ENCODE measurements at regions not wholly inside any gene's neighbourhood (a gene's known extent, or its start where the extent isn't known, plus 50 kb on each side); places are given as distances from the start of the nearest gene placed in this dataset.

DNA sequence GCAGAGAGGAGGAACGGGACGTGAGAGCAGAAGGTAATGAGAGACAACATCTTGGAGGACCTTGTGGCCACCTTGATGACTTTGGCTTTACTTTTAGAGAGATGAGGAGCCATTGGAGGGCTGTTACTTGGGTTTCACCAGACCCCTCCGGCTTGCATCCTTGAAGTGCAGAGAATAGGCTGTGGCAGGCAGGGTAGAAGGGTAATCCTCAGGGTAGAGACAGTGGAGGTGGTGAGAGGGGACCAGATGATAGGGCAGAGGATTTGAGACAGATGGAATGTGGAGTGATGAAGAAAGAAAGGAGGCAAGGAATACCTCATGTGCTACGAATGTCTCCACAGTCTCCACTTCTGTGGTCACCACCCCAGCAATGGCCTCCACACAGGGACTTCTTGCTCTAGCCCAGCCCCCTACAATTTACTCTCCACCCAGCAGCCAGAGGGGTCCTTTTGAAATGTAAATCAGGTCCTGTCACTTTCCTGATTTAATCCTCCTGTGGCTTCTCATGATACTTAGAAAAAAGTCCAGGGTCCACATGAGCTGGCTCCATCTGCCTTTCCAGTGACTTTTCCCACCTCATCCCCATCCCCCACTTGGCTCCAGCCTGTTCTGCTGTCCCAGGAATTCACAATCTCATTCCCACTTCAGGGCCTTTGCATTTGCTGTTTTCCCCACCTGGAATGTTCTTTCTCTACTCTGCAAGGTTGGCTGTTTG lies 115.0 kb downstream of the PJA1 start:
- TF ChIP-seq MEF2A (IDR thresholded peaks at IDR 0.05; ENCODE audit: borderline replicate concordance, low read depth): no peak
- no peak for TF ChIP-seq TAF1 (IDR thresholded peaks at IDR 0.05; ENCODE audit: borderline replicate concordance, low read depth, low read length)
- TF ChIP-seq, protein P1, sequence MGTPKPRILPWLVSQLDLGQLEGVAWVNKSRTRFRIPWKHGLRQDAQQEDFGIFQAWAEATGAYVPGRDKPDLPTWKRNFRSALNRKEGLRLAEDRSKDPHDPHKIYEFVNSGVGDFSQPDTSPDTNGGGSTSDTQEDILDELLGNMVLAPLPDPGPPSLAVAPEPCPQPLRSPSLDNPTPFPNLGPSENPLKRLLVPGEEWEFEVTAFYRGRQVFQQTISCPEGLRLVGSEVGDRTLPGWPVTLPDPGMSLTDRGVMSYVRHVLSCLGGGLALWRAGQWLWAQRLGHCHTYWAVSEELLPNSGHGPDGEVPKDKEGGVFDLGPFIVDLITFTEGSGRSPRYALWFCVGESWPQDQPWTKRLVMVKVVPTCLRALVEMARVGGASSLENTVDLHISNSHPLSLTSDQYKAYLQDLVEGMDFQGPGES (IDR thresholded peaks at IDR 0.05; ENCODE audit: low read depth, low read length): no peak
- Histone ChIP-seq H2AFZ (ENCODE audit: low read depth) (no peak overlapping the region), H3K9me2 (no peaks in the 10 kb centered on the region), H3K79me2 (ENCODE audit: insufficient read depth) (no peaks in the 10 kb centered on the region), H3K27me3 (ENCODE audit: insufficient read depth) (peaks cover 21% of the 10 kb centered on the region; the same call in 1 of the 2 replicates), H3K4me3 (ENCODE audit: low read depth in 2 of 2, low read length in 1 of 2) (no peak overlapping the region), H4K20me1 (ENCODE audit: insufficient read depth) (no peaks in the 10 kb centered on the region), H3K4me1 (ENCODE audit: control insufficient read depth in 1 of 2, insufficient read depth in 2 of 2, low read depth in 1 of 2, low read length in 1 of 2) (no peaks in the 10 kb centered on the region), H3K4me2 (no peak overlapping the region), H3K9ac (no peak overlapping the region), H3K27ac (ENCODE audit: low read depth in 2 of 2, low read length in 1 of 2) (no peak overlapping the region), H3K9me3 (no peaks in the 10 kb centered on the region), H3K36me3 (replicated peaks in 1 of 2; ENCODE audit: control insufficient read depth in 1 of 2, insufficient read depth in 2 of 2, low read length in 1 of 2) (no peaks in the 10 kb centered on the region), H3F3A (replicated peaks; ENCODE audit: insufficient read depth) (no peaks in the 10 kb centered on the region)
- POLR2A ChIA-PET: no interaction called here
- CTCF ChIA-PET: no interaction called here
- 28% methylated on average over 4 of the region's 4 CpGs for WGBS (ENCODE audit: low lambda C conversion rate)
- DNase-seq: no peak

DNA sequence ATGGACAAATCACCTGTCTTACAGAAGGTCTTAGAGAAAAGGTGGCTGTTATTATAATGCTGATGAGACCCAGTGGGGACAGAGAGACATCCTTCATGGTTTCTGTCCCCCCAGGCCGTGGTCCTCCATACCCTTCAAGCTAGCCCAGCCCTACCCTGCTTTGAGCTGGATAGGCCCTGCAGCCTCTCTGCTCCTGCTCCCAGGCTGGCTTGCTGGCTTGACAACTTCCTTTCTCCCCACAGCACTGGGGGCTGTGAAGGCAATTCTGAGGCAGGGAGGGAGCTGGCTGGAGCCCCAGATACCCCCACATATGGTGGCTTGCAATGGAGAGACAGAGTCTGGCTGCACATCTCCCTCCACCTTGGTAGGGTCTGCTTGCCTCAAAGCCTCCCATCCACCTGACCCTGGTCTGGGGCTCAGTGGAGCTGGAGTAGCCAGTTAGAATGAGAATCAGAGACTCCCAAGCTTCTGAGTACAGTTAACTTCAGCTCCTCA lies 118.2 kb downstream of the PJA1 start:
- Histone ChIP-seq H3K79me2 (ENCODE audit: insufficient read depth) (no peaks in the 10 kb centered on the region), H3F3A (replicated peaks; ENCODE audit: insufficient read depth) (no peaks in the 10 kb centered on the region), H3K4me3 (ENCODE audit: low read depth in 2 of 2, low read length in 1 of 2) (no peak overlapping the region), H3K36me3 (replicated peaks in 1 of 2; ENCODE audit: control insufficient read depth in 1 of 2, insufficient read depth in 2 of 2, low read length in 1 of 2) (no peaks in the 10 kb centered on the region), H3K4me2 (no peak overlapping the region), H2AFZ (ENCODE audit: low read depth) (no peak overlapping the region), H4K20me1 (ENCODE audit: insufficient read depth) (no peaks in the 10 kb centered on the region), H3K4me1 (ENCODE audit: control insufficient read depth in 1 of 2, insufficient read depth in 2 of 2, low read depth in 1 of 2, low read length in 1 of 2) (no peaks in the 10 kb centered on the region), H3K9me2 (no peaks in the 10 kb centered on the region), H3K9me3 (no peaks in the 10 kb centered on the region), H3K27me3 (ENCODE audit: insufficient read depth) (peaks cover 21% of the 10 kb centered on the region; the same call in 1 of the 2 replicates), H3K27ac (ENCODE audit: low read depth in 2 of 2, low read length in 1 of 2) (no peak overlapping the region), H3K9ac (no peak overlapping the region)
- ChIA-PET POLR2A (no interaction called here), CTCF (no interaction called here)
- no peak for DNase-seq
- WGBS (ENCODE audit: low lambda C conversion rate): 9% methylated on average over 1 of the region's 1 CpG
- TF ChIP-seq, protein P1 (IDR thresholded peaks at IDR 0.05; ENCODE audit: low read depth, low read length): no peak
- TF ChIP-seq NRF1 (IDR thresholded peaks at IDR 0.05; ENCODE audit: low read depth, low read length) (no peak), TCF12 (IDR thresholded peaks at IDR 0.05) (no peak), JUND (IDR thresholded peaks at IDR 0.05) (no peak), ELF1 (IDR thresholded peaks at IDR 0.05) (no peak), POLR2AphosphoS5 (IDR thresholded peaks at IDR 0.05; ENCODE audit: low read depth, low read length) (no peak), RXRA (IDR thresholded peaks at IDR 0.05; ENCODE audit: borderline replicate concordance, low read depth) (no peak), MXI1 (IDR thresholded peaks at IDR 0.05; ENCODE audit: low read depth, low read length) (no peak), GATA2 (CRISPR knock-in tag; IDR thresholded peaks at IDR 0.05) (no peak), FOXM1 (IDR thresholded peaks at IDR 0.05; ENCODE audit: low read depth) (no peak), RFX5 (IDR thresholded peaks at IDR 0.05; ENCODE audit: low read length) (no peak), RAD21 (IDR thresholded peaks at IDR 0.05; ENCODE audit: low read length) (no peak), EP300 (IDR thresholded peaks at IDR 0.05; ENCODE audit: borderline replicate concordance in 1 of 2, low read depth in 1 of 2, low read length in 1 of 2) (no peak), RCOR1 (IDR thresholded peaks at IDR 0.05; ENCODE audit: low read length) (no peak), SMC3 (IDR thresholded peaks at IDR 0.05; ENCODE audit: low read depth, low read length) (no peak)
- TF ChIP-seq, protein P2, sequence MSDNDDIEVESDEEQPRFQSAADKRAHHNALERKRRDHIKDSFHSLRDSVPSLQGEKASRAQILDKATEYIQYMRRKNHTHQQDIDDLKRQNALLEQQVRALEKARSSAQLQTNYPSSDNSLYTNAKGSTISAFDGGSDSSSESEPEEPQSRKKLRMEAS (IDR thresholded peaks at IDR 0.05; ENCODE audit: low read depth): no peak
- TF ChIP-seq, protein P3, sequence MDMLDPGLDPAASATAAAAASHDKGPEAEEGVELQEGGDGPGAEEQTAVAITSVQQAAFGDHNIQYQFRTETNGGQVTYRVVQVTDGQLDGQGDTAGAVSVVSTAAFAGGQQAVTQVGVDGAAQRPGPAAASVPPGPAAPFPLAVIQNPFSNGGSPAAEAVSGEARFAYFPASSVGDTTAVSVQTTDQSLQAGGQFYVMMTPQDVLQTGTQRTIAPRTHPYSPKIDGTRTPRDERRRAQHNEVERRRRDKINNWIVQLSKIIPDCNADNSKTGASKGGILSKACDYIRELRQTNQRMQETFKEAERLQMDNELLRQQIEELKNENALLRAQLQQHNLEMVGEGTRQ (IDR thresholded peaks at IDR 0.05; ENCODE audit: borderline replicate concordance, low read depth, low read length): no peak
- TF ChIP-seq, protein P4, sequence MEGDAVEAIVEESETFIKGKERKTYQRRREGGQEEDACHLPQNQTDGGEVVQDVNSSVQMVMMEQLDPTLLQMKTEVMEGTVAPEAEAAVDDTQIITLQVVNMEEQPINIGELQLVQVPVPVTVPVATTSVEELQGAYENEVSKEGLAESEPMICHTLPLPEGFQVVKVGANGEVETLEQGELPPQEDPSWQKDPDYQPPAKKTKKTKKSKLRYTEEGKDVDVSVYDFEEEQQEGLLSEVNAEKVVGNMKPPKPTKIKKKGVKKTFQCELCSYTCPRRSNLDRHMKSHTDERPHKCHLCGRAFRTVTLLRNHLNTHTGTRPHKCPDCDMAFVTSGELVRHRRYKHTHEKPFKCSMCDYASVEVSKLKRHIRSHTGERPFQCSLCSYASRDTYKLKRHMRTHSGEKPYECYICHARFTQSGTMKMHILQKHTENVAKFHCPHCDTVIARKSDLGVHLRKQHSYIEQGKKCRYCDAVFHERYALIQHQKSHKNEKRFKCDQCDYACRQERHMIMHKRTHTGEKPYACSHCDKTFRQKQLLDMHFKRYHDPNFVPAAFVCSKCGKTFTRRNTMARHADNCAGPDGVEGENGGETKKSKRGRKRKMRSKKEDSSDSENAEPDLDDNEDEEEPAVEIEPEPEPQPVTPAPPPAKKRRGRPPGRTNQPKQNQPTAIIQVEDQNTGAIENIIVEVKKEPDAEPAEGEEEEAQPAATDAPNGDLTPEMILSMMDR (IDR thresholded peaks at IDR 0.05): no peak

Data from SK-N-SH (cell line).